ENCODE measurements at regions not wholly inside any gene's neighbourhood (a gene's known extent, or its start where the extent isn't known, plus 50 kb on each side); places are given as distances from the start of the nearest gene placed in this dataset.

GRCh38 chr11:79661373-79661772 lies 220.5 kb upstream of the TENM4 start:
- in situ Hi-C loops (cut with HindIII; ENCODE audit: extremely low pct_ligation_motif_present, low pct_unique_long_range_greater_than_20kb) (no loop called here), intact Hi-C loops (cut with micrococcal nuclease; ENCODE audit: unreplicated experiment) (no loop called here)
- DNase-seq (ENCODE audit: low spot score) (no peak), FAIRE-seq (no peak), ATAC-seq (no peak)
- Histone ChIP-seq H3K4me2 (ENCODE audit: low read depth, low read length) (no peak overlapping the region), H3K4me1 (ENCODE audit: insufficient read depth, low read length) (no peaks in the 10 kb centered on the region), H3K9me3 (ENCODE audit: low read length) (no peaks in the 10 kb centered on the region), H3K36me3 (replicated peaks in 1 of 2; ENCODE audit: control insufficient read depth in 1 of 2, insufficient read depth in 2 of 2, low read length in 2 of 2) (no peaks in the 10 kb centered on the region), H4K20me1 (ENCODE audit: insufficient read depth, low read length) (no peaks in the 10 kb centered on the region), H3K27me3 (ENCODE audit: control insufficient read depth in 1 of 2, insufficient read depth in 2 of 2, low read length in 2 of 2) (no peaks in the 10 kb centered on the region), H3K27ac (ENCODE audit: extremely low read length, insufficient read depth, low read length) (no peak overlapping the region), H2AFZ (ENCODE audit: low read length) (no peak overlapping the region), H3K4me3 (replicated peaks in 1 of 3; ENCODE audit: insufficient read depth in 1 of 3, low read depth in 2 of 3, low read length in 3 of 3) (no peak overlapping the region), H3K79me2 (ENCODE audit: insufficient read depth, low read length) (no peaks in the 10 kb centered on the region), H3K9ac (ENCODE audit: insufficient read depth, low read depth, low read length) (no peak overlapping the region)
- ChIA-PET POLR2A (no interaction called here), CTCF (ENCODE audit: low intra/inter-chr PET ratio, low total read pairs) (no interaction called here)
- WGBS (ENCODE audit: low lambda C conversion rate), result 0% methylated on average over 2 of the region's 2 CpGs
- BruUV-seq (replicated peaks), result no TSS peak
- TF ChIP-seq ZNF558 (CRISPR knock-in tag; IDR thresholded peaks at IDR 0.05; ENCODE audit: borderline replicate concordance) (no peak), SNAI1 (CRISPR knock-in tag; IDR thresholded peaks at IDR 0.05; ENCODE audit: borderline replicate concordance) (no peak), NR2F6 (IDR thresholded peaks at IDR 0.05) (no peak), NR2F6 (CRISPR knock-in tag; IDR thresholded peaks at IDR 0.05) (no peak), ATF7-NPFF (CRISPR knock-in tag; IDR thresholded peaks at IDR 0.05; ENCODE audit: low read depth) (no peak), TFAP4 (IDR thresholded peaks at IDR 0.05; ENCODE audit: borderline replicate concordance, low read depth) (no peak), ZNF883 (CRISPR knock-in tag; IDR thresholded peaks at IDR 0.05; ENCODE audit: not compliant biosample characterization) (no peak), ZNF761 (CRISPR knock-in tag; conservative IDR thresholded peaks at IDR 0.05) (no peak), ZNF782 (CRISPR knock-in tag; IDR thresholded peaks at IDR 0.05; ENCODE audit: borderline replicate concordance) (no peak), ZNF496 (CRISPR knock-in tag; IDR thresholded peaks at IDR 0.05; ENCODE audit: insufficient replicate concordance) (no peak), ZNF30 (CRISPR knock-in tag; IDR thresholded peaks at IDR 0.05) (no peak), ZNF142 (CRISPR knock-in tag; IDR thresholded peaks at IDR 0.05) (no peak), AKAP8 (CRISPR knock-in tag; IDR thresholded peaks at IDR 0.05) (no peak), ZNF766 (CRISPR knock-in tag; IDR thresholded peaks at IDR 0.05; ENCODE audit: borderline replicate concordance) (no peak), KAT7 (CRISPR knock-in tag; IDR thresholded peaks at IDR 0.05; ENCODE audit: borderline replicate concordance) (no peak)
